ENCODE measurements at regions not wholly inside any gene's neighbourhood (a gene's known extent, or its start where the extent isn't known, plus 50 kb on each side); places are given as distances from the start of the nearest gene placed in this dataset.

- no peak for DNase-seq
These were observed 139.2 kb downstream of the LINC00632 start for GRCh38 chrX:140848800-140849199.

- no peak for DNase-seq
These were observed 141.7 kb upstream of the SPANXB1 start for GRCh38 chrX:140860718-140861117.

GRCh38 chrX:140866446-140866845, 135.9 kb upstream of the SPANXB1 start:
- DNase-seq = no peak

- DNase-seq = no peak
These were observed 89.8 kb upstream of the SPANXB1 start for GRCh38 chrX:140912606-140913005.

- no peak for DNase-seq
These were observed 88.4 kb upstream of the SPANXB1 start for GRCh38 chrX:140913802-140914501.

GRCh38 chrX:140916872-140917271, 85.5 kb upstream of the SPANXB1 start:
- no peak for DNase-seq

GRCh38 chrX:140917354-140918115, 84.9 kb upstream of the SPANXB1 start:
- DNase-seq = no peak

GRCh38 chrX:140918398-140919038, 83.9 kb upstream of the SPANXB1 start:
- peak; percentile 74 for DNase-seq

GRCh38 chrX:140920416-140920815, 82.0 kb upstream of the SPANXB1 start:
- DNase-seq = no peak

- DNase-seq = no peak
These were observed 79.3 kb upstream of the SPANXB1 start for GRCh38 chrX:140923118-140923517.

GRCh38 chrX:140928739-140929138, 73.7 kb upstream of the SPANXB1 start:
- DNase-seq = no peak

GRCh38 chrX:140933016-140933415, 69.4 kb upstream of the SPANXB1 start:
- no peak for DNase-seq

GRCh38 chrX:140933874-140934655, 68.3 kb upstream of the SPANXB1 start:
- DNase-seq = no peak

- no peak for DNase-seq
These were observed 58.9 kb upstream of the SPANXB1 start for GRCh38 chrX:140943513-140943912.

GRCh38 chrX:140944710-140945109, 57.7 kb upstream of the SPANXB1 start:
- no peak for DNase-seq

- DNase-seq = no peak
These were observed 53.6 kb upstream of the SPANXB1 start for GRCh38 chrX:140948827-140949226.

- DNase-seq = no peak
These were observed 53.2 kb upstream of the SPANXB1 start for GRCh38 chrX:140949233-140949632.

Measured in hematopoietic multipotent progenitor cell treated with erythropoietin and hydrocortisone succinate and interleukin-3 and kit ligand, for 6 days (in vitro differentiated cells).